Prostate gland (tissue), 2 donors: ENCODE measurements at regions not wholly inside any gene's neighbourhood (a gene's known extent, or its start where the extent isn't known, plus 50 kb on each side); places are given as distances from the start of the nearest gene placed in this dataset.

Experiments used
- CTCF ChIP-seq, 4 experiments: fragments of 200-600 bp in 2 of 4; fragments of 450-650 bp in 2 of 4; sonication (generic) in 2 of 4; IDR thresholded peaks; 1 replicate in 3 of 4; 2 replicates in 1 of 4; pipeline ENCODE4 v1.5.1; 2016 to 2019; ENCODE audit warnings: antibody characterized with exemption in 4 of 4, mild to moderate bottlenecking in 2 of 4, moderate library complexity in 2 of 4
- POLR2AphosphoS5 ChIP-seq: sonication (generic); formaldehyde crosslinking; IDR thresholded peaks from one replicate; pipeline ENCODE4 v1.6.1; 2017; ENCODE audit warnings: antibody characterized with exemption

GRCh38 chr2:105962221-105962620 is 217.5 kb downstream of the NCK2 start:
- TF ChIP-seq CTCF (IDR thresholded peaks at IDR 0.05), result no peak
- TF ChIP-seq POLR2AphosphoS5, result no peak
